HG03342 (cell line): ENCODE measurements at regions not wholly inside any gene's neighbourhood (a gene's known extent, or its start where the extent isn't known, plus 50 kb on each side); places are given as distances from the start of the nearest gene placed in this dataset.

ENCODE experiments used
- ATAC-seq: cut with Tn5 transposase; IDR thresholded peaks from one replicate; pipeline ENCODE4 v1.9.1; 2021; ENCODE audit warnings: mild to moderate bottlenecking, moderate library complexity; ENCODE audit not compliant: unreplicated experiment

- ATAC-seq: no peak
Observed at GRCh38 chr2:196344397-196344796, 173.0 kb upstream of the STK17B start.

- ATAC-seq: no peak
Observed at GRCh38 chr2:196353717-196354116, 182.3 kb upstream of the STK17B start.

- ATAC-seq: no peak
Observed at GRCh38 chr2:196354186-196354585, 182.8 kb upstream of the STK17B start.

GRCh38 chr2:196356332-196356731, 185.0 kb upstream of the STK17B start:
- no peak for ATAC-seq

- no peak for ATAC-seq
Observed at GRCh38 chr2:196360650-196361049, 189.3 kb upstream of the STK17B start.

- ATAC-seq: no peak
Observed at GRCh38 chr2:196361606-196362326, 190.4 kb upstream of the STK17B start.

GRCh38 chr2:196362973-196363549, 191.7 kb upstream of the STK17B start:
- ATAC-seq: no peak

GRCh38 chr2:196365145-196365544, 193.8 kb upstream of the STK17B start:
- ATAC-seq: no peak

GRCh38 chr2:196365923-196366322, 194.5 kb upstream of the STK17B start:
- no peak for ATAC-seq

- no peak for ATAC-seq
Observed at GRCh38 chr2:196367633-196368032, 196.3 kb upstream of the STK17B start.

- no peak for ATAC-seq
Observed at GRCh38 chr2:196368546-196369225, 197.3 kb upstream of the STK17B start.

GRCh38 chr2:196369967-196370366, 198.6 kb upstream of the STK17B start:
- ATAC-seq: no peak

- no peak for ATAC-seq
Observed at GRCh38 chr2:196370381-196370780, 199.0 kb upstream of the STK17B start.

GRCh38 chr2:196372276-196372809, 201.0 kb upstream of the STK17B start:
- ATAC-seq: no peak

- no peak for ATAC-seq
Observed at GRCh38 chr2:196372811-196373664, 201.7 kb upstream of the STK17B start.

- ATAC-seq: no peak
Observed at GRCh38 chr2:196376984-196377877, 205.9 kb upstream of the STK17B start.

- no peak for ATAC-seq
Observed at GRCh38 chr2:196379600-196379999, 208.2 kb upstream of the STK17B start.

GRCh38 chr2:196380098-196380497, 208.7 kb upstream of the STK17B start:
- no peak for ATAC-seq

- no peak for ATAC-seq
Observed at GRCh38 chr2:196380575-196380974, 209.2 kb upstream of the STK17B start.

- no peak for ATAC-seq
Observed at GRCh38 chr2:196381464-196381863, 210.1 kb upstream of the STK17B start.
